K562 (cell line): ENCODE measurements at regions not wholly inside any gene's neighbourhood (a gene's known extent, or its start where the extent isn't known, plus 50 kb on each side); places are given as distances from the start of the nearest gene placed in this dataset.

ENCODE experiments used
- AFF1 ChIP-seq, 2 experiments: fragments of 450-650 bp; IDR thresholded peaks; 2 replicates each; pipeline ENCODE4 v1.6.1; 2018; ENCODE audit warnings: mild to moderate bottlenecking in 2 of 2, low read depth in 1 of 2; ENCODE audit not compliant: partially characterized antibody in 2 of 2
- ARNT ChIP-seq, 2 experiments: fragments of 450-650 bp; IDR thresholded peaks; 2 replicates each; pipeline ENCODE4 v1.6.1; 2016; ENCODE audit warnings: mild to moderate bottlenecking in 1 of 2
- CHD1 ChIP-seq: fragments of 200-600 bp; sonication (generic); IDR thresholded peaks from one replicate; pipeline ENCODE4 v1.6.1; 2012; ENCODE audit warnings: mild to moderate bottlenecking, moderate library complexity, low read length, inconsistent platforms
- FIP1L1 ChIP-seq: fragments of 200-400 bp; formaldehyde crosslinking; IDR thresholded peaks from 2 replicates; pipeline ENCODE4 v1.6.1; 2018; ENCODE audit warnings: mild to moderate bottlenecking, low read depth, low read length; ENCODE audit not compliant: poor library complexity, severe bottlenecking
- FOXM1 ChIP-seq, 2 experiments: fragments of 450-650 bp in 1 of 2; sonication (generic) in 1 of 2; formaldehyde crosslinking in 1 of 2; IDR thresholded peaks; 2 replicates each; pipeline versions ENCODE4 v1.6.1 to v1.9.0; 2017 to 2022; ENCODE audit warnings: low read depth in 2 of 2, mild to moderate bottlenecking in 2 of 2, missing genetic modification reagents in 1 of 2, moderate library complexity in 1 of 2
- HDGF ChIP-seq: fragments of 450-650 bp; IDR thresholded peaks from 2 replicates; pipeline ENCODE4 v1.6.1; 2016
- KAT8 ChIP-seq: fragments of 450-650 bp; IDR thresholded peaks from 2 replicates; pipeline ENCODE4 v1.6.1; 2016; ENCODE audit warnings: low read depth, mild to moderate bottlenecking
- KDM1A ChIP-seq, 2 experiments: fragments of 450-650 bp; IDR thresholded peaks; 2 replicates each; pipeline ENCODE4 v1.6.1; 2016; ENCODE audit warnings: mild to moderate bottlenecking in 2 of 2
- MIER1 ChIP-seq: fragments of 450-650 bp; IDR thresholded peaks from 2 replicates; pipeline ENCODE4 v1.6.1; 2016; ENCODE audit warnings: antibody characterized with exemption, mild to moderate bottlenecking, low read depth
- MTA2 ChIP-seq: fragments of 450-650 bp; IDR thresholded peaks from 2 replicates; pipeline ENCODE4 v1.6.1; 2016; ENCODE audit warnings: low read depth
- NR2C1 ChIP-seq, 2 experiments: fragments of 450-650 bp; IDR thresholded peaks; 2 replicates each; pipeline ENCODE4 v1.6.1; 2017; ENCODE audit warnings: mild to moderate bottlenecking in 2 of 2, antibody characterized with exemption in 1 of 2, inconsistent platforms in 1 of 2, missing compliant biosample characterization in 1 of 2, missing genetic modification characterization in 1 of 2
- PHF20 ChIP-seq: fragments of 450-650 bp; IDR thresholded peaks from 2 replicates; pipeline ENCODE4 v1.6.1; 2018; ENCODE audit not compliant: partially characterized antibody
- RBFOX2 ChIP-seq: fragments of 200-400 bp; formaldehyde crosslinking; IDR thresholded peaks from 2 replicates; pipeline ENCODE4 v1.6.1; 2017; ENCODE audit warnings: low read depth, mild to moderate bottlenecking, low read length, moderate library complexity
- RBM14 ChIP-seq: fragments of 200-400 bp; formaldehyde crosslinking; IDR thresholded peaks from 2 replicates; pipeline ENCODE4 v1.6.1; 2018; ENCODE audit warnings: low read depth, mild to moderate bottlenecking, low read length, moderate library complexity, borderline replicate concordance; ENCODE audit not compliant: insufficient read depth
- XRCC4 ChIP-seq: IDR thresholded peaks from one replicate; pipeline ENCODE4 v1.6.1; 2011; ENCODE audit not compliant: insufficient read depth, insufficient read length; ENCODE audit errors: extremely low read depth
- ZBTB17 ChIP-seq: fragments of 450-650 bp; formaldehyde crosslinking; IDR thresholded peaks from 2 replicates; pipeline ENCODE4 v1.4.0; 2020; ENCODE audit warnings: mild to moderate bottlenecking
- ZFP36 ChIP-seq: fragments of 150-350 bp; IDR thresholded peaks from 2 replicates; pipeline ENCODE4 v1.6.1; 2018; ENCODE audit warnings: low read length, low read depth; ENCODE audit not compliant: partially characterized antibody
- ZFP91 ChIP-seq: sonication (generic); formaldehyde crosslinking; IDR thresholded peaks from 2 replicates; pipeline ENCODE4 v1.8.0; 2022; ENCODE audit warnings: mild to moderate bottlenecking, missing genetic modification reagents
- ZNF174 ChIP-seq: fragments of 250-450 bp; sonication (Bioruptor Pico); IDR thresholded peaks from 2 replicates; pipeline ENCODE4 v1.4.0; 2020; ENCODE audit warnings: mild to moderate bottlenecking
- ZNF311 ChIP-seq: fragments of 250-450 bp; sonication (Bioruptor Pico); IDR thresholded peaks from 2 replicates; pipeline ENCODE4 v1.4.0; 2020; ENCODE audit warnings: mild to moderate bottlenecking, moderate library complexity
- ZNF511 ChIP-seq: sonication (generic); formaldehyde crosslinking; IDR thresholded peaks from 2 replicates; pipeline ENCODE4 v1.8.0; 2022; ENCODE audit warnings: mild to moderate bottlenecking, missing genetic modification reagents
- ZNF589 ChIP-seq: fragments of 200-800 bp; sonication (Bioruptor generic); IDR thresholded peaks from 2 replicates; pipeline ENCODE4 v1.6.1; 2016; ENCODE audit warnings: low read depth, missing genetic modification characterization, missing compliant biosample characterization
- ZNF707 ChIP-seq: fragments of 250-450 bp; sonication (Bioruptor Pico); conservative IDR thresholded peaks from 2 replicates; pipeline ENCODE4 v1.8.0; 2022; ENCODE audit warnings: inconsistent platforms, mild to moderate bottlenecking, moderate library complexity

- no peak for TF ChIP-seq ZFP91
- TF ChIP-seq ZBTB17 (CRISPR knock-in tag): peak; percentile 74
- peak; percentile 3 for TF ChIP-seq ZFP36
- TF ChIP-seq AFF1 (IDR thresholded peaks at IDR 0.05; ENCODE audit: low read depth in 1 of 2, partially characterized antibody in 2 of 2): peak; percentile 77 to 92
- TF ChIP-seq XRCC4: no peak
- peak; percentile 68 for TF ChIP-seq FOXM1 (IDR thresholded peaks at IDR 0.05; ENCODE audit: low read depth)
- TF ChIP-seq FOXM1 (CRISPR knock-in tag; IDR thresholded peaks at IDR 0.05; ENCODE audit: low read depth): peak; percentile 72; the same call in 1 of the 2 replicates
- no peak for TF ChIP-seq ZNF707
- peak; percentile 67; the same call in 1 of the 2 replicates for TF ChIP-seq ZNF311 (CRISPR knock-in tag)
- peak; percentile 66 to 90; a peak in 3 of 4 replicates for TF ChIP-seq ARNT (IDR thresholded peaks at IDR 0.05)
- no peak for TF ChIP-seq MIER1
- no peak for TF ChIP-seq RBM14
- no peak for TF ChIP-seq ZNF174 (CRISPR knock-in tag)
- TF ChIP-seq ZNF589 (CRISPR knock-in tag): peak; percentile 78; the same call in 1 of the 2 replicates
- TF ChIP-seq PHF20: no peak
- TF ChIP-seq ZNF511 (CRISPR knock-in tag): no peak
- TF ChIP-seq NR2C1 (IDR thresholded peaks at IDR 0.05): no peak
- TF ChIP-seq NR2C1 (tag; IDR thresholded peaks at IDR 0.05): no peak; the same call in 1 of the 2 replicates
- TF ChIP-seq RBFOX2: no peak
- TF ChIP-seq FIP1L1: no peak
- TF ChIP-seq MTA2: peak; percentile 62
- peak; percentile 66 to 86; a peak in 3 of 4 replicates for TF ChIP-seq KDM1A (IDR thresholded peaks at IDR 0.05)
- TF ChIP-seq CHD1: no peak
- no peak for TF ChIP-seq KAT8
- TF ChIP-seq HDGF: peak; percentile 85; the same call in 1 of the 2 replicates
Observed at GRCh38 chr6:14711056-14711703, 534.7 kb upstream of the JARID2 start (continued).
